Amniotic stem cell (primary cell): ENCODE measurements at regions not wholly inside any gene's neighbourhood (a gene's known extent, or its start where the extent isn't known, plus 50 kb on each side); places are given as distances from the start of the nearest gene placed in this dataset.

ENCODE experiments used
- DNase-seq: peaks from one replicate; lab custom pipeline; 2025; lab: John Stamatoyannopoulos, UW

DNA sequence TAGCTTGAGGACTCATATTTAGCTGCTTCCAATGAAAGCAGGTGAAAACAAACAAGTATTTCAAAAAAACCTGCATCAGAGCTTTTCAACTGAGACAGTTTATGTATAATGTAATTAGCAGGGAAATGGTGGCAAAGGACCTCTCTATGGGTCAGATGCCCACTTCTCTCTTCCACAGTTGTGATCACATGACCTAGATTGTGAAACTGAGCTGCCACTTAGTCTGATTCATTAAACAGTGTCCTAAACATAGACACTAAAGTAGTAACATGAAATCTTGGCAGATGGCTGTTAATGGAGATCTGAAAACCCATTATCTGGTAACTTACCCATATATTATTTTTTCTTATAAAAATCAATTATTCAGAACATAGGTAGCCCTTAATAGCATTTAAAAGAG lies 663.6 kb upstream of the RIOK2 start:
- DNase-seq, result no peak

DNA sequence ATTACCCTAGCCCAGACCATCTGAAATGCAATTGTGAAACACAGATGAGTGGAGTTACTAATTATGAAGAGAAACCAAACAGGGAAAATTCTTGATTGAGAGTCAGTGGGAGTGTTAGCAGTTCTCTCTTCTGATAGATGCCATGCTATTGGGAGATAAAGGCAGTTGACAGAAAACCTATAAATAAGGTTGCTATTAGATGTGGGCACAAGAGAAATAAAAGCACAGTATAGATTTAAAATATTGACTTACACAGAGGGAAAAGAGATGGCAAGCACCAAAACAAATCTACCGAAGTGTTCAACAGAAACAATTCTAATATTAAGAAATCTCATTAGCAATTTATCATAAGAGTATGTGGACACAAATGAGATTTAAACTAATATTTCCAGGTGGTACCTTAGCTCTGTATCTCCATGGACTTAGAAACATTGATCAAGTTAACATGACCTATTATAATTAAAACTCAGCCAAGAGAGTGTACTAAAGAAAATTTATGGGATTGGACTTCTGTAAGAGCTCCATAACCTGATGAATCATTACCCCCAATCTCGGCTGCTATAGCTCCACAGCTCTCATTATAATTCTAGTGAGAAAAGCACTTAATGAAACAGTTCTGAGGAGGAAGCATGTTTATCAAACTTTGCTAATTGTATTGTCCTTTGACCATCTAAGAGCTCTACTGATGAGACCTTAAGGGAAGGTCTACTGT lies 665.0 kb upstream of the RIOK2 start:
- DNase-seq, result no peak

DNA sequence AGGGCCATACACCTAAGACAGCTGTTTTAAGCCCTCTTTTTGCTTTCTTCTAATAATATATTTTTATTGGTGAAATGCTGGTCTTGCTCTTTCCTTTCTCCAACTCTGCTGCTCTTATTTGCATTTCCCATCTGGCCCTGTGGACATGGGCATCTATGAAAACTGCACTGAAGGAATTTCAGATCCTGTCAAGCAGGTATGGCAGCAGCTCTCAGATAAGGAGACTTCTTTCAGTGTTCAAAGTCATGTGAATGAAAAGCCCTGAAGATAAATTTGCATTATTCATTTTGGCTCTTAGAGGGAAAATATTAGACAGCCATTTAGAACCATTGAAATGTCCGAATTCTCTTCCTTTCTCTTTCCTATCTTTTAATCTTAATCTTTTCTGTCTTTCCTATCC lies 668.0 kb upstream of the RIOK2 start:
- no peak for DNase-seq

DNA sequence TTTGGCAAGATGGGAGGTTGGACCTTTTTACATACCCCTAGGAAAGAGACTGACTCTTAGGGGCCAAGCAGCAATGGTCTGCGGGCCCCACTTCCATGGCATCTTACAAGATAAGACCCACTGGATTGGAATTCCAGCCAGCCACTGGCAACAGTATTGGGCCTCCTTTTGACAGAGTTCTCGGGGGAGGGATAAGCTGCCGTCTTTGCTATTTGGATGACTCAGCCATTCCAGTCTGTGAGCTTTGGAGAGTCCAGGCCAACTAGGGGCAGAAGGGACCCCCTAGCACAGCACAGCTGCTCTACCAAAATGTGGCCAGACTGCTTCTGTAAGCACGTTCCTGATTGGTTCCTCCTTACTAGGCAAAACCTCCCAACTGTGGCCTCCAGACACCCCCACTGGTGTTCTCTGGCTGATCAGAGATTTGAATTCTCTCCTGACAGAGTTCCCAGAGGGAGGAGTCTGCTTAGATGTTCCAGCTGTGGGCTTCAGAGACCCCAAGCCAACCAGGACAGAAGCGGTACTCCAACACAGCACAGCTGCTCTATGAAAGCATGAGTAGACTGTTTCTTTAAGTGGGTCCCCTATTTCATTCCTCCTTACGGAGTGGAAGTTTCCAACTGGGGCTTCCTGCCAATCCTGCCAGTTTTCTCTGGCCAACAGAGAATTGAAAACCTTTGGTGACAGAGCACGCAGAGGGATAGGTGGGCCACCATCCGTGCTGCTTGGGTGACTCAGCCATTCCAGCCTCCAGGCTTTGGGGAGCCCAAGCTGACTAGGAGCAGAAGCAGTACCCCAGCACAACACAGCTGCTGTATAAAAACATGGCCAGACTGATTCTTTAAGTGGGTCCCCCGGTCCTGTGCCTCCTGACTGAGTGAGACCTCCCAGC lies 672.1 kb upstream of the RIOK2 start:
- no peak for DNase-seq

DNA sequence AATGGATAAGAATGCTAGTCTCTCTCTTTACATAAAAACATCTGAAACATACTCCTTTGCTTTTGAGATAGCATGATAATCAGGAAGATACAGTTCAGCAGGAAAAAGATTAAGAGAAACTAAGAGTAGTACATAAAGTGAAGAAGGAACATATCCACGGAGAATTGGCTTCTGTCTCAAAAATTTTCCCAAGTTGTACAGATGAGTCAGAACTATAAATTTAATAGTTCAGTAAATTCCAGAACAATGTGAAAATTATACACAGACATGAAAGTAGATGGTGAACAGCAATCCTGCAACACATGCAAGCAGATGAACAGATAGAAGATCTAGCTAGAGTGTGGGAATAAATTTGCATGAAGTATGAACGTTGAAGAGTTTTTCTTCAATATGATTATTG lies 691.4 kb upstream of the RIOK2 start:
- no peak for DNase-seq

DNA sequence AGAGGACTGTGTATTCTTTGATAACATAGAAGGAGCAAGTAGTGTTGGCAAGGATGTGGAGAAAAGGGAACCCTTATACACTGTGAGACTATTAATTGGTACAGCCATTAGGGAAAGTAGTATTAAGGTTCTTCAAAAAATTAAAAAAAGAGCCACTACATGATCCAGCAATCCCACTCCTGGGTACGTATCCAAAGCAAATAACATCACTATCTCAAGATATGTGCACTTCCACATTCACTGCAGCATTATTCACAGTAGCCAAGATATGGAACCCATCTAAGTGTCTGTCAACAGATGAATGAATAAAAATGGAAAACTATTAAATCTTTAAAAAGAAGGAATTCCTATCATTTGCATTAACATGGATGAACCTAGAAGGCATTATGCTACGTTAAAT lies 693.2 kb upstream of the RIOK2 start:
- no peak for DNase-seq

DNA sequence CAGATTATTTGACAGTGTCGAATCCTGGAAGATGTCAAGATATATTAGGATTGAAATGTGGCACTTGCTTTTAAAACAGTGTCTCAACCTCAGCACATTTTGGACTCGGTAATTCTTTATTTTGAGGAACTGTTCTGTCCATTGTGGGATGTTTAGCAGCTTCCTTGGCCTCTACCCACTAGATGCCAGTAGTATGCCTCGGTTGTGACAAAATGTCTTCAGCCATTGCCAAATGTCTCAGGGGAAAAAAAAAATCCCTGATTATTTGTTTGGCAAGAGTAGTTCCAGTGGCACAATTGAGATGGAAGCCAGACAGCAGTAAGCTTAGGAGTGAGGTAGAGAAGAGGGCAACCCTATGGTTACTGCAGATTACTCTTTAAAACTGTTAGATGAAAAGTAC lies 694.5 kb upstream of the RIOK2 start:
- DNase-seq, result no peak

DNA sequence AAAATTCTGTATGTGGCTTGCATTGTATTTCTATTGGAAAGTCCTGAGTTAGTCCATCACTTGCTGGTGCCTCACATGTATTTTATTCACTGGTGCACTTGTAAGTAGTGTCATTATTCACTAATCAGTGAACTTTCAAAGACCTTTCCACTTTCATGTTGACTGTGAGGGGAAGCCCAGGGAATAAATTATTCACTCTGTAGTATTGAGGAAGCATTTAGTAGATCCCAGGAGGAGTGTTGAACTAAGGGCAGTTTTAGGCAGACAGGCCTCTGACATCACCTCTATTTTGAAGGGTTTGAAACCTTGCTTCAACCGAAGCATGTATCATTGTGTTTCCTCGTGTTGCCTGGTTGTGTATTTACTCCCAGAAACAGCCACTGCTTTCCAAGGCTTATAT lies 705.4 kb upstream of the RIOK2 start:
- no peak for DNase-seq

DNA sequence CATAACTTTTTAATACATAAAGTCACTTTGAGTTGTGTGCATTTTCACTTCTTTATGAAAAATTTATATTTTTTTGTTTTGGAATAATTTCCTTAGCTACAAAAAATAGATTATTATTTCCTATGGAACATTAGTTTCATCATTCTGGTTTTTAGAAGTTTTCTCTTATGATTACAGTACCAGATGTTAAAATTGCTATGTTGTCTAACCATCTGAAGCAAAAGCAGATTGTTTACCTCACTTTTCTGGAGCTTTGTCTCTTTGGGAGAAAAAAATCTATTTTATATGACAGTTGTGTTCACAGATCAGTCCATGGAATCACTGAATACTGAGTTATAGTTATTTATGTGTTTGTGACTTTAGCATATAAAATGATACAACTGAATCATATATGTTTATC lies 708.9 kb upstream of the RIOK2 start:
- no peak for DNase-seq

DNA sequence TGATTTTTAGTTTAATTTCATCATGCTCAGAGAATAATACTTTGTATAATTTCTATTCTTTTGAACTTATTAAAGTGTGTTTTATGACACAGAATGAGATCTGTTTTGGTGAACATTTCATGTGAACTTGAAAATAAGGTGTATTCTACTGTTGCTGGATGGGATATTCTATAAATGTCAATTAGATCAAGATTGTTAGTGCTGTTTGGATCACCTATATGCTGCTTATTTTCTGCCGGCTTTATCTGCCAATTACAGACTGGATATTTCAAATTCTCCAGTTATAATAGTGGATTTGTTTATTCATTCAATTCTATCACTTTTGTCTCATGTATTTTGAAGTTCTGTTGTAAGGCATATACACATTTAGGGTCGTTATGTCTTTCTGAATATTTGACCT lies 720.7 kb upstream of the RIOK2 start:
- no peak for DNase-seq

DNA sequence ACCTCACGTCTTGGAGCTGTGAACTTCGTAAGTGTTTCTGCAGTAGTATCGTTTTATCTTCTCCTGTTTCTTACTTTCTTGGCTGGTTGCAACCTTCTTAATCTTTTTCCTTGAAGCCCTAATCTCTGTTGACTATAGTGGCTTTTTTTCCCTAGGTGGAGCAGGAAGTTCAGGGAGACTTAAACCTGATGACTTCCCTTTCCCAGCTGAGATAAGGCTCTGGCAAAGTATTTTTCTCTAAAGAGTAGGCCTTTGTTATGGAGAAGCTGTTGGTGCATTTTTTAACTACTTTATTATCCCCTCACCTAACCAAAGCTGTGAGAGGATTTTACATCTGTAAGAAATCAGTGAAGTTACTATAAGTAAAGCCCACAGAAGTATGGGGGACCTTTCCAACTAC lies 723.1 kb upstream of the RIOK2 start:
- no peak for DNase-seq

DNA sequence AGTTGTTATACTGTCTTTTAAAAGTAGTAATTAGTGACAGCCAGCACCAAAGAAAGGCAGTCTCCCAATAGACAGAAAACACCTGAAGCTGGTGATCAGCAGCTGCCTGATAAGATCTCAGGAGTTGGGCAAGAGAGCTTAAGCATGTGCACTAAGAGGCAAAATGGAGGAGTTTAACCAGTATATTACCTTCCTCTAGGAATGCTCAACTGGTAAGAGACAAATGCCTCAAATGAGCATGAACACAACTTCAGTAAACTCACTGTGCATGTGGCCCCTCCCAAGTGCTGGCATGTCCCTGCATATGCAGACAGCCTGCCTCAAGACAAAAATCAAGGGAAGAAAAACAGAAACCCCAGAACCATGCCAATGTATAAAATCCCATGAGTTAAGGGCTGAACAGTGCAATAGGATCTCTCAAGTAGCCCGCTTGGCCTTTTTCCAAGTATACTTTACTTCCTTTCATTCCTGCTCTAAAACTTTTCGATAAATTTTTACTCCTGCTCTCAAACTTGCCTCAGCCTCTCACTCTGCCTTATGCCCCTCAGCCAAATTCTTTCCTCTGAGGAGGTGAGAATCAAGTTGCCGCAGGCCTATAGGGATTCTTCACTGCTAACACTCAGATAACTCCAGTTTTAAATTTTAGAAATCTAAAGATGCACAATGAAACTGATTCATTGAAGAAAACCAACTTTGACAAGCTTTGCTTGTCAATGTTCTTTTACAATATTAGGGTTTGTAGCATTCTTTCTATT lies 724.8 kb upstream of the RIOK2 start:
- DNase-seq, result no peak

DNA sequence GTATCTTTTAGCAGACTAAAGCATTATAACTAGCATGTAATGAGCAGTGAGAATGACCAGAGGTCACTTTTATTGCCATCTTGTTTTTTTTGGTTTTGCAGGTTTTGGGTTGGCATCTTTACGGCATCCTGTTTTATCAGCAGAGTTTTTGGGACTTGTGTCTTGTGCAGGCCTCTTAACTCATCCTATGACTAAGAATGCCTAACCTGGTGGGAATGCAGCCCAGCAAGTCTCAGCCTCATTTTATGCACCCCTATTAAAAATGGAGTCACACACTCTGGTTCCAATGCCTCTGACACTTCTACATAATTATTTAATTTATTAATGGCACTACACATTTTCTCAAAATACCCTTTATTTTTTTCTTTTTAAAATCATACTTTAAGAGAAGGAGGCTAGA lies 726.5 kb upstream of the RIOK2 start:
- DNase-seq, result no peak

DNA sequence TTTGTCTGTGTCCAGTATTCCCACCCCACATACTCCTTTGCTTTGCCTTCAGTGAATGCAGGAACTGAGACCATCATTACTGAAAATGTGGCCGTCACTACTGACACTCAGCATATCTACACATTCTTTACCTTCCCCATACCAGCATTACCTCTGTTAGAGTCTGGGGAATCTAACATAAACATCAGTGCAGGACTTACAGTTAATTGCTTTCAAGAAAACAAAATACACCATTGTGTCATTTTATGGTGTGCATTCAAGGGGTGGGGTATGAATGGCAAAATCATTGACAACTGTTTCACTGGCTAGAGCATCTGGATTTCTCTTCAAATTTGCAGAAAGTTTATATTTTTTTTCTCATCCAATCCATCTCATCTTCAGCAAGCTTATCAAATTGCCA lies 731.4 kb upstream of the RIOK2 start:
- DNase-seq, result no peak

DNA sequence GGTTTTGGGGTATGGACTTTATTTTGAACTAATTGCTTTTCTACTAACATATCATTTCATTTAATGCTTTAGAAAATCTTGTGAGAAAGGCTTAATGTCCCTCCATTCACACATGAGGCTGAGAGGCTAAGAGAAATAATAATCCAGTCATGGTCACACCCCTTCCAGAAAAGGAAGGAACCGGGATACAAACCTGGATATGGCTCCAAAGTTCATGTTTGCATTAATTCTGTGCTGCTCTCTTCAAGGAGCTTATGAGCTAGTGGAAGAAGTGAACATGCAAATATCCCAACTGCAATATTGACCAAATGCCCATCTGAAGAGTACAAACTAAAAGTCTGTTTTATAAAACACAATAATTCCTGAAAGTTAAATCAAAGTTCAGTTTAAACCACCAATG lies 732.1 kb upstream of the RIOK2 start:
- DNase-seq, result no peak

DNA sequence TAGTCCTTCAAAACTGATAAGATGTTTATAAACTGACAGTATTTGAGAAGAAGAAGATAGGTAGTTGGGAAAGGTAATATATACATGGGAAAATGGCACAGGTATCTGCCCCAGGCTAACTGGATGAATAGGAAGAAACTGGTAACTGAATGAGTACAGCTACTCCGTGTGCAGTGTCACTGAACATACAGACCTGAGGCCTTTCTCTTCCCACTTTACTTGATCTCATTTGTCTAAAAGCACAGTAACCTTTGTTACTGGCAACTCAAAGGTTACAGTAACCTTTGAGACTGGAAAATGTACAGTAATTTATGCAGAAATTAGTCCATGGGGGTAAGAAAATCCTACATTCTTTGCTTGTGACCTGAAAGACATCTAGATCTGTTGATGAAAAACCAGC lies 735.0 kb upstream of the RIOK2 start:
- no peak for DNase-seq

DNA sequence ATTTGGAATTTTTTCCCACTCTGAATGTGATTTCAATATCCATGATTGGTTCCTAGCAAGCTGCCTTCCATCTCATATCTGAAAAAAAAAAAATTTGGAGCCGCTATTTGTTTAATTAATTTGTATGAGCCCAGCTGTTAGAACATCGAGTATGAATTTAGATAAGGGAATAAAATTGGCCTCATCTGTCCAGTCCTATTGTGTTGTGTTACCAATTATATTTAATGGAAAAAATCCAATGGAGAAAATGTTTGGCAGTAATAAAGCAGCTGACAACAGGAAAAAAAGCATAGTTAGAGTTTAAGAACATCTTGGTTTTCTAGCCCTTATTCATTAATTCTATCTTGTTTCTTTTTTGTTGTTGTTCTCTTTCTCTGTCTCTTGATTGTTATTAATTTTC lies 735.6 kb upstream of the RIOK2 start:
- DNase-seq, result no peak

DNA sequence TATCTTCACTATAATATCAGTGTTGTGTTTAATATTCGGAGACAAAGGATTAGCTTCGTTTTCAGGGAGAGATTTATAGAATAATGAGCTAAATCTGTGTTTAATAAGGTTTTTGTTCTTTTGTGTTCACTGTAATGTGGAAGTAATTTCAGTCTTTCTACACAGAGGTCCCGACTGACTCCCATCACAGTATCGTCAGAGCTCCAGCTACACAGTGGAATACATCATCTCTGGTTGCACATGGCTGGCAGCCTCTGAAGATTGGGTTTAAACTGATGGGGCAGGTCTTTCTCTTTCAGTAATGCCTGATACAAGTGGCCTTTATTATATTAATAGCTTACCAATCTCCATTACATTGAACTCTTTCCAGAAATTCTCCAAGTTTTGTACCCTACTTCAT lies 736.7 kb upstream of the RIOK2 start:
- DNase-seq, result no peak

DNA sequence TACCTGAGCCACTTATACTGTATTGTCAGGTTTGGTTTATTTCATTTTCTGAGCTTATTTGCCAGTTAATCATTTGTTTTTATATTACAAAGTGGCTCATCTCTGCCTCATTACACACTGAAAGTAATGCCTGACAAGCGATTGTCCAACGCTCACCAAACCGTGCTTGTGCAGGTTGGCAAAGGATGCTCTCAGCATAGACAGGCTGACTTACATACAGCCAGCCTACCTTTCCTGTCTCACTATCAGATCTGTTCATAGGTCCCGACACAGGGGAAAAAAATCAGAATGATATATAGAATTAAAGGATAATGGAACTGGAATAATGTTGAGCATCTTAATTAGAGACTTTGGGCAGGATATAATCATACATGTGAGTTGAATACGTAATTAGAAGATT lies 739.7 kb upstream of the RIOK2 start:
- no peak for DNase-seq

DNA sequence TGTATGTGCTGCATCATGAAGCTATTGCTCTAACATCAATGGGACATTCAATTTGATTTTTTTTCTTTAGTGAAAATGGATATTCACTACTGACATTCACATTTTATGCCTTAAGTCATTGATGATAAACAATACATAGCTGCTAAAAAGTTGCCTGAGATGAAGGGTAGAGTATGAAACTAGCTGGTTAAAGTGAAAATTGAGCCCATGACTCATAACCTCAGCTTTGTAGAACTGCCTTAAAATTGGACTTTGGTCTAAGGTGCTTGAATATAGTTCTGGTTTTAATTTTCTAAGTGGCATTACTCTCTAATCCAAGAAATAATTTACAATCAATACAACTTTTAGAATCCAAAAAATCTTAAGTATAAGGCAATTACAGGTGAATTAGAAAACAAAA lies 740.4 kb upstream of the RIOK2 start:
- DNase-seq, result no peak

DNA sequence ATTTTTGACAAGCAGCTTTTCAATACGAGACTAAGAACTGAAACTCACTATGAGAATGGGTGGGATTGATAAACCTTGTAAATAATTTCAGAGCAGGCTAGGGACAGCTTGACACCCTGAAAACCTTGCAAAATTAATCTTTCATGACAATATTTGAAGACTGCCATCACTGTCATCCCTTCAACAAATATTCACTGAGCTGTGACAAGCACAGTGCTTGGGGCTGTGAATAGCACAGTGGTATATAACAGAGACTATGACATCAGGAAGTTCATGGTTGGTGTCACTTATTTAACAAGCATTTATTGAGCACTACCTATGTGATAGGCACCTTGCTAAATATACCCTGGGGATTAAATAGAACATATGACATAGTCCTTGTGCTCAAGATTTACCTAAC lies 741.0 kb upstream of the RIOK2 start:
- DNase-seq, result no peak

DNA sequence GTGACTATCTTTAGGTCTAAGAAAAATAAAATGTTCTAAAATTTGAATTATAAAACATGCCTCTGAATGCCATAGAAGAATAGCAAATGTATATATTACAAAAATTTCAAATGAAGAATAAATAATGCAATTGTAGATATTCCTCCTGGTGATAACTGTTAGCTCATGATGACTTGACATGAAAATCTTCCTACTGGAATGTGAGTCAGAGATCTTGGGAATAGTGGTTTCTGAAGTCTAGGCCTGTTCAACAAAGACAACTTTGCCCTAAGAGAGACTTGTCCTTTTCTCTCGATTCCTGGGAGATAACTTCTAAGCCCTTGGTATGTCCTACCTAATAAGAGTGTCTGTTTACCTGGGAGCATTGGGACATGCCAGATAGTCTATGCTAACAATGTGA lies 746.3 kb upstream of the RIOK2 start:
- DNase-seq, result no peak

DNA sequence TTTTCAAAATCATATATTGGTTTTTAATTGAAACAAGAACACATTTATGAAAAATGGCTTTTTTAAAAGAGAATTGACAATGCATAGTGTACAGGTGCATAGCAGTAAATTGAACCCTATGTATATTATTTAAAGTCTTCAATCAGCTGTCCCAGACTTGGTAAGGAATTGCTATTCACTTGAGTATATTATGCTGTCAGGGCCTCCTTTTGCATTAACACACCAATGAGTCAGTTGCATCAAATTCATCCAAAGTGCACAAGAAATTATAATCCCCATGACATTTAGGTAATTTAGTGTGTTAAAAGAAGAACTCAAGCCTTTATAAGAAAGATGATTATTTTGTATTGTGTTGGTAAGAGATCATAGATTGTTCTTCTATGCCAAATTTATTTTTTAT lies 748.8 kb upstream of the RIOK2 start:
- no peak for DNase-seq
